IMR-90 (cell line): ENCODE measurements at regions not wholly inside any gene's neighbourhood (a gene's known extent, or its start where the extent isn't known, plus 50 kb on each side); places are given as distances from the start of the nearest gene placed in this dataset.

Experiments
- ATAC-seq: fragments of 200-7000 bp; cut with Tn5 transposase; 2 replicates; pipeline ENCODE4 v1.9.1; 2020; ENCODE audit warnings: low read depth, mild to moderate bottlenecking, moderate library complexity
- BruUV-seq: library from RNA; stranded (reverse); fragments of 400-500 nt; replicated peaks from 2 replicates; lab custom pipeline; 2021; lab: Mats Ljungman, UMichigan
- CTCF ChIA-PET: fragments of 300-600 bp; formaldehyde crosslinking; extraction: SDS; loops from one replicate; lab custom pipeline; 2021; ENCODE audit warnings: antibody characterized with exemption; lab: Yijun Ruan, JAX
- POLR2A ChIA-PET: fragments of 300-600 bp; sonication (Branson Sonifier 250); formaldehyde crosslinking; loops from one replicate; lab custom pipeline; 2022; ENCODE audit warnings: antibody characterized with exemption; ENCODE audit not compliant: unreplicated experiment; lab: Charles Lee
- DNase-seq: peaks from one replicate; pipeline ENCODE4 v3.0.0; 2013
- H2AFZ ChIP-seq: replicated peaks from 2 replicates; pipeline ENCODE3; 2013; ENCODE audit warnings: low read length, mild to moderate bottlenecking; ENCODE audit not compliant: poor library complexity
- H2AK5ac ChIP-seq: 2 replicates; pipeline ENCODE4 v1.6.1; 2013; ENCODE audit warnings: low read depth, low read length, inconsistent platforms
- H2AK9ac ChIP-seq: replicated peaks from 2 replicates; pipeline ENCODE3; 2013; ENCODE audit warnings: mild to moderate bottlenecking, low read depth, low read length, moderate library complexity; ENCODE audit not compliant: poor library complexity
- H2BK120ac ChIP-seq: 2 replicates; pipeline ENCODE4 v1.6.1; 2013; ENCODE audit warnings: low read depth, low read length, inconsistent platforms
- H2BK15ac ChIP-seq: 3 replicates; pipeline ENCODE4 v1.6.1; 2013; ENCODE audit warnings: low read depth, low read length, inconsistent platforms
- H2BK20ac ChIP-seq: 2 replicates; pipeline ENCODE4 v1.6.1; 2013; ENCODE audit warnings: low read depth, mild to moderate bottlenecking, inconsistent platforms, low read length, moderate library complexity
- H2BK5ac ChIP-seq: 2 replicates; pipeline ENCODE4 v1.6.1; 2013; ENCODE audit warnings: mild to moderate bottlenecking, low read depth, low read length, inconsistent platforms; ENCODE audit not compliant: poor library complexity, severe bottlenecking
- H3K14ac ChIP-seq: replicated peaks from 2 replicates; pipeline ENCODE4 v1.6.1; 2013; ENCODE audit warnings: low read depth, low read length, inconsistent platforms
- H3K18ac ChIP-seq: 2 replicates; pipeline ENCODE4 v1.6.1; 2013; ENCODE audit warnings: low read depth, low read length, control low read depth
- H3K23ac ChIP-seq: 2 replicates; pipeline ENCODE4 v1.6.1; 2013; ENCODE audit warnings: low read depth, low read length, inconsistent platforms
- H3K27ac ChIP-seq: 2 replicates; pipeline ENCODE4 v1.5.1; 2013; ENCODE audit warnings: mild to moderate bottlenecking, control low read depth, low read length; ENCODE audit not compliant: insufficient read depth
- H3K27me3 ChIP-seq: 2 replicates; pipeline ENCODE4 v1.6.1; 2013; ENCODE audit warnings: low read length; ENCODE audit not compliant: control insufficient read depth, insufficient read depth
- H3K36me3 ChIP-seq: 2 replicates; pipeline ENCODE4 v1.6.1; 2013; ENCODE audit warnings: low read length, mixed read lengths; ENCODE audit not compliant: control insufficient read depth, insufficient read depth
- H3K4ac ChIP-seq: 2 replicates; pipeline ENCODE4 v1.6.1; 2013; ENCODE audit warnings: low read depth, low read length, inconsistent platforms
- H3K4me1 ChIP-seq: 2 replicates; pipeline ENCODE4 v1.6.1; 2013; ENCODE audit warnings: low read length, mixed read lengths; ENCODE audit not compliant: control insufficient read depth, insufficient read depth
- H3K4me2 ChIP-seq: 2 replicates; pipeline ENCODE4 v1.6.1; 2013; ENCODE audit warnings: low read depth, mild to moderate bottlenecking, control low read depth, low read length, moderate library complexity
- H3K4me3 ChIP-seq: 2 replicates; pipeline ENCODE4 v1.5.1; 2013; ENCODE audit warnings: low read depth, mild to moderate bottlenecking, control low read depth, low read length, moderate library complexity; ENCODE audit not compliant: insufficient read depth
- H3K56ac ChIP-seq: 2 replicates; pipeline ENCODE4 v1.6.1; 2013; ENCODE audit warnings: low read length, inconsistent platforms; ENCODE audit not compliant: insufficient read depth; ENCODE audit errors: extremely low read depth
- H3K79me1 ChIP-seq, 2 experiments: 2 replicates each; pipeline ENCODE4 v1.6.1; 2013; ENCODE audit warnings: low read length in 2 of 2, inconsistent platforms in 1 of 2, low read depth in 1 of 2
- H3K9ac ChIP-seq: 2 replicates; pipeline ENCODE4 v1.6.1; 2013; ENCODE audit warnings: low read depth, low read length, control low read depth
- H3K9me1 ChIP-seq: 2 replicates; pipeline ENCODE4 v1.6.1; 2013; ENCODE audit warnings: low read length, inconsistent platforms; ENCODE audit not compliant: insufficient read depth
- H3K9me3 ChIP-seq: 2 replicates; pipeline ENCODE4 v1.6.1; 2013; ENCODE audit warnings: low read length; ENCODE audit not compliant: control insufficient read depth, insufficient read depth
- H4K20me1 ChIP-seq: 2 replicates; pipeline ENCODE4 v1.6.1; 2013; ENCODE audit warnings: low read length, inconsistent platforms; ENCODE audit not compliant: insufficient read depth
- H4K5ac ChIP-seq: 2 replicates; pipeline ENCODE4 v1.6.1; 2013; ENCODE audit warnings: mild to moderate bottlenecking, low read depth, low read length, control low read depth
- H4K8ac ChIP-seq, 2 experiments: 2 replicates each; pipeline ENCODE4 v1.6.1; 2013; ENCODE audit warnings: low read depth in 2 of 2, low read length in 2 of 2, control low read depth in 1 of 2, inconsistent platforms in 1 of 2
- H4K91ac ChIP-seq: 2 replicates; pipeline ENCODE4 v1.6.1; 2013; ENCODE audit warnings: low read depth, low read length, inconsistent platforms; ENCODE audit not compliant: insufficient read depth
- BHLHE40 ChIP-seq: fragments of 150-350 bp; IDR thresholded peaks from 2 replicates; pipeline ENCODE4 v1.6.1; 2016; ENCODE audit warnings: mild to moderate bottlenecking, low read depth, low read length
- CEBPB ChIP-seq: IDR thresholded peaks from 2 replicates; pipeline ENCODE4 v1.6.1; 2012; ENCODE audit warnings: low read depth, low read length, improper control_type of control experiment
- CHD1 ChIP-seq: IDR thresholded peaks from 2 replicates; pipeline ENCODE4 v1.6.1; 2012; ENCODE audit warnings: low read depth, low read length, improper control_type of control experiment
- CTCF ChIP-seq: conservative IDR thresholded peaks from 2 replicates; pipeline ENCODE4 v1.5.1; 2012; ENCODE audit warnings: mild to moderate bottlenecking, low read depth, low read length, improper control_type of control experiment
- ELK1 ChIP-seq: fragments of 150-350 bp; IDR thresholded peaks from 2 replicates; pipeline ENCODE4 v1.6.1; 2016; ENCODE audit warnings: low read depth, mild to moderate bottlenecking, low read length, moderate library complexity, borderline replicate concordance
- FOS ChIP-seq: fragments of 150-350 bp; IDR thresholded peaks from 2 replicates; pipeline ENCODE4 v1.6.1; 2016; ENCODE audit warnings: low read depth, low read length
- MAFK ChIP-seq: IDR thresholded peaks from 2 replicates; pipeline ENCODE4 v1.6.1; 2012; ENCODE audit warnings: low read depth, low read length, improper control_type of control experiment
- MAZ ChIP-seq: IDR thresholded peaks from 2 replicates; pipeline ENCODE4 v1.6.1; 2012; ENCODE audit warnings: low read depth, mild to moderate bottlenecking, low read length, improper control_type of control experiment, moderate library complexity, borderline replicate concordance
- MXI1 ChIP-seq: IDR thresholded peaks from 2 replicates; pipeline ENCODE4 v1.6.1; 2012; ENCODE audit warnings: low read depth, mild to moderate bottlenecking, low read length, moderate library complexity, borderline replicate concordance
- NFE2L2 ChIP-seq: fragments of 150-350 bp; IDR thresholded peaks from 2 replicates; pipeline ENCODE4 v1.6.1; 2016; ENCODE audit warnings: low read depth, mild to moderate bottlenecking, low read length
- POLR2A ChIP-seq: IDR thresholded peaks from 2 replicates; pipeline ENCODE4 v1.6.1; 2012; ENCODE audit warnings: mild to moderate bottlenecking, low read depth, low read length
- RAD21 ChIP-seq: IDR thresholded peaks from 2 replicates; pipeline ENCODE4 v1.6.1; 2012; ENCODE audit warnings: low read length, improper control_type of control experiment
- RCOR1 ChIP-seq: IDR thresholded peaks from 2 replicates; pipeline ENCODE4 v1.6.1; 2012; ENCODE audit warnings: mild to moderate bottlenecking, low read length, improper control_type of control experiment; ENCODE audit not compliant: insufficient replicate concordance
- RFX5 ChIP-seq: IDR thresholded peaks from 2 replicates; pipeline ENCODE4 v1.8.0; 2012; ENCODE audit warnings: low read depth, mild to moderate bottlenecking, low read length, moderate library complexity
- SMC3 ChIP-seq: fragments of 150-350 bp; IDR thresholded peaks from 2 replicates; pipeline ENCODE4 v1.6.1; 2016; ENCODE audit warnings: low read depth, mild to moderate bottlenecking, antibody characterized with exemption, low read length, moderate library complexity
- USF2 ChIP-seq: fragments of 150-350 bp; IDR thresholded peaks from 2 replicates; pipeline ENCODE4 v1.6.1; 2017; ENCODE audit warnings: mild to moderate bottlenecking, antibody characterized with exemption, low read length, low read depth
- WGBS, 2 experiments: methylation state at CpG; one replicate each; pipeline versions ENCODE4 v1.1.5 to v1.1.7; 2013; ENCODE audit warnings: missing lambda C conversion rate in 2 of 2; ENCODE audit not compliant: insufficient read length in 1 of 2; ENCODE audit errors: extremely low coverage in 2 of 2; 5-methylcytosine and 5-hydroxymethylcytosine counted together
- dilution Hi-C: fragments of 300-500 bp; cut with HindIII; formaldehyde crosslinking; loops from one replicate; pipeline ENCODE4 v1.14.3; 2018; ENCODE audit warnings: low sequenced_read_pairs; ENCODE audit not compliant: unreplicated experiment
- in situ Hi-C: fragments of 300-500 bp; cut with MboI; formaldehyde crosslinking; loops from 3 replicates; pipeline ENCODE4 v1.14.3; 2019; ENCODE audit warnings: low sequenced_read_pairs, inconsistent platforms, mixed read lengths
- intact Hi-C: fragments of 100-400 bp; cut with micrococcal nuclease; formaldehyde crosslinking; loops from 2 replicates; pipeline ENCODE4 v1.10.0; 2022

- Histone ChIP-seq H3K18ac (no peak overlapping the region), H3K27ac (no peak overlapping the region), H3K79me1 (no peaks in the 10 kb centered on the region), H3K23ac (no peak overlapping the region), H3K4me3 (no peak overlapping the region), H3K4me2 (no peak overlapping the region), H2AFZ (no peak overlapping the region), H2AK9ac (no peak overlapping the region), H3K27me3 (no peaks in the 10 kb centered on the region), H2BK20ac (no peak overlapping the region), H2AK5ac (no peak overlapping the region), H4K8ac (no peak overlapping the region), H3K56ac (no peak overlapping the region), H3K9me3 (peaks cover 39% of the 10 kb centered on the region), H3K14ac (no peak overlapping the region), H3K9me1 (no peaks in the 10 kb centered on the region), H3K9ac (no peak overlapping the region), H4K91ac (no peak overlapping the region), H2BK5ac (no peak overlapping the region), H4K20me1 (no peaks in the 10 kb centered on the region), H4K5ac (no peak overlapping the region), H3K4ac (no peak overlapping the region), H2BK15ac (no peak overlapping the region), H2BK120ac (no peak overlapping the region), H3K36me3 (no peaks in the 10 kb centered on the region), H3K4me1 (no peaks in the 10 kb centered on the region)
- BruUV-seq, result no TSS peak
- ATAC-seq (no peak), DNase-seq (no peak)
- intact Hi-C loops (no loop called here), in situ Hi-C loops (no loop called here), dilution Hi-C loops (no loop called here)
- POLR2A ChIA-PET, result no interaction called here
- no peak for TF ChIP-seq NFE2L2
- TF ChIP-seq FOS, result no peak
- TF ChIP-seq MAFK, result no peak
- TF ChIP-seq POLR2A, result no peak
- TF ChIP-seq RCOR1, result no peak
- TF ChIP-seq USF2, result no peak
- TF ChIP-seq SMC3, result no peak
- no peak for TF ChIP-seq CTCF
- no peak for TF ChIP-seq MXI1
- TF ChIP-seq CEBPB, result no peak
- no peak for TF ChIP-seq MAZ
- no peak for TF ChIP-seq ELK1
- no peak for TF ChIP-seq CHD1
- TF ChIP-seq BHLHE40, result no peak
- no peak for TF ChIP-seq RAD21
- TF ChIP-seq RFX5, result no peak
- 40% methylated on average over 1 of the region's 12 CpGs; no CpG with 5 or more reads in 1 of the 2 experiments for WGBS, 2 experiments
- CTCF ChIA-PET, result no interaction called here
These were observed 139.8 kb upstream of the SOX1 start for GRCh38 chr13:111927181-111927540.
